ENCODE measurements at regions not wholly inside any gene's neighbourhood (a gene's known extent, or its start where the extent isn't known, plus 50 kb on each side); places are given as distances from the start of the nearest gene placed in this dataset.
"Not testable (repeated sequence)": the region's sequence is repeated elsewhere in the genome, so short reads cannot be mapped to it uniquely, and the experiment has no call there.

- DNase-seq, result not testable (repeated sequence)
Observed at GRCh38 chr17:62196587-62196986, 131.5 kb upstream of the MED13 start.

GRCh38 chr17:62194401-62194800, 129.3 kb upstream of the MED13 start:
- DNase-seq, result no peak

- peak; percentile 11 for DNase-seq
Observed at GRCh38 chr17:62193249-62193648, 128.2 kb upstream of the MED13 start.

- no peak for DNase-seq
Observed at GRCh38 chr17:62191390-62192361, 126.6 kb upstream of the MED13 start.

GRCh38 chr17:62189377-62189776, 124.3 kb upstream of the MED13 start:
- no peak for DNase-seq

- DNase-seq, result no peak
Observed at GRCh38 chr17:62188713-62189112, 123.6 kb upstream of the MED13 start.

- DNase-seq, result no peak
Observed at GRCh38 chr17:62187681-62188080, 122.6 kb upstream of the MED13 start.

- no peak for DNase-seq
Observed at GRCh38 chr17:62186841-62187240, 121.8 kb upstream of the MED13 start.

- no peak for DNase-seq
Observed at GRCh38 chr17:62180772-62181171, 115.7 kb upstream of the MED13 start.

GRCh38 chr17:62179525-62180161, 114.6 kb upstream of the MED13 start:
- no peak for DNase-seq

GRCh38 chr17:62178579-62178978, 113.5 kb upstream of the MED13 start:
- no peak for DNase-seq

GRCh38 chr17:62172492-62173291, 107.6 kb upstream of the MED13 start:
- DNase-seq, result no peak

GRCh38 chr17:62167076-62167475, 102.0 kb upstream of the MED13 start:
- DNase-seq, result no peak

- no peak for DNase-seq
Observed at GRCh38 chr17:62164747-62165722, 100.0 kb upstream of the MED13 start.

- no peak for DNase-seq
Observed at GRCh38 chr17:62163847-62164246, 98.8 kb upstream of the MED13 start.

GRCh38 chr17:62162898-62163297, 97.8 kb upstream of the MED13 start:
- DNase-seq, result no peak

GRCh38 chr17:62161405-62162148, 96.5 kb upstream of the MED13 start:
- no peak for DNase-seq

- DNase-seq, result no peak
Observed at GRCh38 chr17:62160816-62161215, 95.7 kb upstream of the MED13 start.

GRCh38 chr17:62159994-62160393, 94.9 kb upstream of the MED13 start:
- DNase-seq, result no peak

- no peak for DNase-seq
Observed at GRCh38 chr17:62156949-62157348, 91.9 kb upstream of the MED13 start.

GRCh38 chr17:62154909-62155308, 89.8 kb upstream of the MED13 start:
- DNase-seq, result no peak

Data from right kidney (tissue), 1 donor.